ENCODE measurements at regions not wholly inside any gene's neighbourhood (a gene's known extent, or its start where the extent isn't known, plus 50 kb on each side); places are given as distances from the start of the nearest gene placed in this dataset.

- Histone ChIP-seq H3K4me3 (no peak overlapping the region), H3K27me3 (no peaks in the 10 kb centered on the region), H3K4me1 (no peaks in the 10 kb centered on the region), H3K9me3 (no peaks in the 10 kb centered on the region), H3K36me3 (no peaks in the 10 kb centered on the region), H3K27ac (no peak overlapping the region)
- DNase-seq: no peak
- intact Hi-C loops (cut with DNase I; ENCODE audit: low total_unique reads): no loop called here
- 64 to 98% (median 88%) methylated on average over 3 of the region's 3 CpGs for WGBS, 5 donors
- TF ChIP-seq POLR2AphosphoS5 (IDR thresholded peaks at IDR 0.05) (no peak), POLR2A (IDR thresholded peaks at IDR 0.05) (no peak)
Measured at GRCh38 chr6:4192627-4193026, 57.3 kb upstream of the ECI2 start.

- Histone ChIP-seq H3K9me3 (no peaks in the 10 kb centered on the region), H3K36me3 (no peaks in the 10 kb centered on the region), H3K4me1 (no peaks in the 10 kb centered on the region), H3K27ac (no peak overlapping the region), H3K27me3 (no peaks in the 10 kb centered on the region), H3K4me3 (no peak overlapping the region)
- intact Hi-C loops (cut with DNase I; ENCODE audit: low total_unique reads): no loop called here
- TF ChIP-seq EP300 (IDR thresholded peaks at IDR 0.05) (no peak), CTCF (IDR thresholded peaks at IDR 0.05) (no peak), POLR2AphosphoS5 (IDR thresholded peaks at IDR 0.05) (no peak), POLR2A (IDR thresholded peaks at IDR 0.05) (no peak)
- DNase-seq: no peak
- WGBS, 5 donors: 86 to 96% (median 93%) methylated on average over 1 of the region's 1 CpG
Measured at GRCh38 chr6:4192173-4192572, 56.8 kb upstream of the ECI2 start.

GRCh38 chr6:4191271-4191721 is 55.9 kb upstream of the ECI2 start:
- H3K36me3 ChIP-seq: no peaks in the 10 kb centered on the region
- no peak for TF ChIP-seq CTCF (IDR thresholded peaks at IDR 0.05)
- no peak for TF ChIP-seq EP300 (IDR thresholded peaks at IDR 0.05)
- no peak for TF ChIP-seq POLR2A (IDR thresholded peaks at IDR 0.05)
- no peak for DNase-seq
- intact Hi-C loops (cut with DNase I; ENCODE audit: low total_unique reads): no loop called here
- no peak overlapping the region for H3K4me3 ChIP-seq
- H3K27ac ChIP-seq: no peak overlapping the region
- WGBS, 5 donors: 95 to 99% (median 98%) methylated on average over 13 to 27 of the region's 27 CpGs
- no peaks in the 10 kb centered on the region for H3K27me3 ChIP-seq
- H3K4me1 ChIP-seq: no peaks in the 10 kb centered on the region
- no peaks in the 10 kb centered on the region for H3K9me3 ChIP-seq

- Histone ChIP-seq H3K9me3 (no peaks in the 10 kb centered on the region), H3K4me3 (no peak overlapping the region), H3K4me1 (no peaks in the 10 kb centered on the region), H3K27ac (no peak overlapping the region), H3K27me3 (no peaks in the 10 kb centered on the region), H3K36me3 (no peaks in the 10 kb centered on the region)
- no peak for DNase-seq
- WGBS, 5 donors: 85 to 93% (median 89%) methylated on average over 10 of the region's 10 CpGs
- intact Hi-C loops (cut with DNase I; ENCODE audit: low total_unique reads): no loop called here
- TF ChIP-seq POLR2A (IDR thresholded peaks at IDR 0.05): no peak
- no peak for TF ChIP-seq CTCF (IDR thresholded peaks at IDR 0.05)
- no peak for TF ChIP-seq POLR2AphosphoS5 (IDR thresholded peaks at IDR 0.05)
- no peak for TF ChIP-seq EP300 (IDR thresholded peaks at IDR 0.05)
Measured at GRCh38 chr6:4189249-4189648, 53.9 kb upstream of the ECI2 start.

GRCh38 chr6:4188801-4189200 is 53.4 kb upstream of the ECI2 start:
- intact Hi-C loops (cut with DNase I; ENCODE audit: low total_unique reads): no loop called here
- no peaks in the 10 kb centered on the region for H3K4me1 ChIP-seq
- H3K4me3 ChIP-seq: no peak overlapping the region
- H3K36me3 ChIP-seq: no peaks in the 10 kb centered on the region
- WGBS, 5 donors: 92 to 95% (median 94%) methylated on average over 25 of the region's 25 CpGs
- H3K9me3 ChIP-seq: no peaks in the 10 kb centered on the region
- TF ChIP-seq POLR2A (IDR thresholded peaks at IDR 0.05) (no peak), CTCF (IDR thresholded peaks at IDR 0.05) (no peak), POLR2AphosphoS5 (IDR thresholded peaks at IDR 0.05) (no peak), EP300 (IDR thresholded peaks at IDR 0.05) (no peak)
- H3K27me3 ChIP-seq: no peaks in the 10 kb centered on the region
- H3K27ac ChIP-seq: no peak overlapping the region
- no peak for DNase-seq

Data from stomach (tissue), 8 donors.